ENCODE measurements at regions not wholly inside any gene's neighbourhood (a gene's known extent, or its start where the extent isn't known, plus 50 kb on each side); places are given as distances from the start of the nearest gene placed in this dataset.

- DNase-seq = no peak
Measured at GRCh38 chr10:3226960-3227744, 54.6 kb upstream of the PITRM1 start.

- DNase-seq = no peak
Measured at GRCh38 chr10:3225561-3225960, 53.0 kb upstream of the PITRM1 start.

GRCh38 chr10:3224241-3224640 lies 51.7 kb upstream of the PITRM1 start:
- DNase-seq = no peak

DNA sequence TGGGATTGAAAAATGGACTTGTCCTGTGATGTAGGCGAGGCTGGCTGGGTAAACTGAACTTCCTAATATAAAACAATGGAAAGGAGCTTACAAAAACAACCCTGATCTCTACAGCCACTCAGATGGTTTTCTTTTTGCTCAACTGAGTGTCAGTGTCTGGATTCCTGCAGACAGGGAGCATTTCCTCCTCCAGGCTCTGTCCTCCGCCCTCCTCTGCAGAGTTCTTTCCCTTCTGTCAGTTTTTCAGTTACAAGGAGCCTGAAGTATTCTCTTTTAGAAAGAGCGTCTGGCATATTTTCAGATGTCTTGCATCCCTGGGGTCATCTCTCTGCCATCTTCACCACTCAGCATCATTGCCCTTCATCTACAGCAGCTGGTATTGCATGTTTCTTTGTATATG lies 50.0 kb upstream of the PITRM1 start:
- no peak for DNase-seq

Measured in hypothalamus (tissue), 51 donors.